Smooth muscle cell (in vitro differentiated cells): ENCODE measurements at regions not wholly inside any gene's neighbourhood (a gene's known extent, or its start where the extent isn't known, plus 50 kb on each side); places are given as distances from the start of the nearest gene placed in this dataset.

ENCODE experiments used
- DNase-seq: peaks from one replicate; lab custom pipeline; 2025; ENCODE audit not compliant: unreplicated experiment; lab: John Stamatoyannopoulos, UW
- H2AFZ ChIP-seq: fragments of 200-600 bp; sonication (generic); 2 replicates; pipeline ENCODE4 v1.6.0; 2016; ENCODE audit warnings: antibody characterized with exemption, low read depth, mild to moderate bottlenecking
- H3F3A ChIP-seq: fragments of 200-600 bp; sonication (generic); 2 replicates; pipeline ENCODE4 v1.6.0; 2017; ENCODE audit warnings: antibody characterized with exemption, low read depth
- H3K27ac ChIP-seq: fragments of 200-600 bp; sonication (generic); 2 replicates; pipeline ENCODE4 v1.5.1; 2016; ENCODE audit warnings: low read depth, mild to moderate bottlenecking
- H3K27me3 ChIP-seq: fragments of 200-600 bp; sonication (generic); 2 replicates; pipeline ENCODE4 v1.6.1; 2016; ENCODE audit warnings: low read depth, mild to moderate bottlenecking
- H3K36me3 ChIP-seq: fragments of 200-600 bp; sonication (generic); 2 replicates; pipeline ENCODE4 v1.5.1; 2016; ENCODE audit warnings: low read depth
- H3K4me1 ChIP-seq: fragments of 200-600 bp; sonication (generic); 2 replicates; pipeline ENCODE4 v1.5.1; 2016; ENCODE audit warnings: low read depth
- H3K4me2 ChIP-seq: fragments of 200-600 bp; sonication (generic); 2 replicates; pipeline ENCODE4 v1.6.0; 2016; ENCODE audit warnings: mild to moderate bottlenecking
- H3K4me3 ChIP-seq: fragments of 200-600 bp; sonication (generic); 2 replicates; pipeline ENCODE4 v1.5.1; 2016; ENCODE audit warnings: mild to moderate bottlenecking
- H3K79me2 ChIP-seq: fragments of 200-600 bp; sonication (generic); 2 replicates; pipeline ENCODE4 v1.6.0; 2016; ENCODE audit warnings: low read depth, mild to moderate bottlenecking
- H3K9ac ChIP-seq: fragments of 200-600 bp; sonication (generic); 2 replicates; pipeline ENCODE4 v1.6.0; 2016; ENCODE audit warnings: low read depth
- H3K9me3 ChIP-seq: fragments of 200-600 bp; sonication (generic); replicated peaks from 2 replicates; pipeline ENCODE4 v1.5.1; 2016; ENCODE audit warnings: low read depth
- H4K20me1 ChIP-seq: fragments of 200-600 bp; sonication (generic); 2 replicates; pipeline ENCODE4 v1.6.0; 2016; ENCODE audit warnings: low read depth
- CTCF ChIP-seq: fragments of 200-600 bp; sonication (generic); IDR thresholded peaks from 2 replicates; pipeline ENCODE4 v1.5.1; 2017; ENCODE audit warnings: borderline replicate concordance, mild to moderate bottlenecking, antibody characterized with exemption; ENCODE audit not compliant: insufficient read depth, poor library complexity, severe bottlenecking
- WGBS: methylation state at CpG from one replicate; pipeline ENCODE4 v1.1.7; 2016; ENCODE audit warnings: low lambda C conversion rate; 5-methylcytosine and 5-hydroxymethylcytosine counted together

DNA sequence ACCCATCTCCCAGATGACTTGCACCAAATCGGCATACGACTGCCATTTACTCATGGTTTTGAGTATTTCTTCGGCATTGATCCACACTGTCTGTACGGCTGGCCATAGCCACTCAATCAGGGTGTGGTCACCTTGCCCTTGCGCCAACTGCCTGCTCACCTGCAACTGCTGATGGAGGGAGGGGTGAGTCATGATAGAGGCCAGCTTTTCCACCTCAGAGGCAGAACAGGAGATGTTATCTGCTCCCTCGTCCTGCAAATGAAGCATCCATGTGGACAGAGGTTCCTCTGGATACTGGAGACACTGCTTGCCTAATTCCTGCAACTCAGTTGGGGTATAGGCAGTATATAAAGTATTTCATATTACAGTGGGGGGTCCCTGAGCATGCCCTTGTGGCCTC, 85.6 kb upstream of the ATP10B start:
- Histone ChIP-seq H3K4me2 (no peak overlapping the region), H3K79me2 (no peaks in the 10 kb centered on the region), H3K27me3 (no peaks in the 10 kb centered on the region), H3K4me1 (no peaks in the 10 kb centered on the region), H3K27ac (no peak overlapping the region), H3K4me3 (no peak overlapping the region), H3K9me3 (no peaks in the 10 kb centered on the region), H4K20me1 (no peaks in the 10 kb centered on the region), H3F3A (no peaks in the 10 kb centered on the region), H3K9ac (no peak overlapping the region), H3K36me3 (no peaks in the 10 kb centered on the region), H2AFZ (no peak overlapping the region)
- no peak for DNase-seq
- no peak for TF ChIP-seq CTCF
- WGBS: 89% methylated on average over 6 of the region's 6 CpGs

GRCh38 chr5:160935776-160936175, 83.8 kb upstream of the ATP10B start:
- Histone ChIP-seq H3K4me1 (no peaks in the 10 kb centered on the region), H2AFZ (no peak overlapping the region), H3K79me2 (no peaks in the 10 kb centered on the region), H3K9ac (no peak overlapping the region), H3K4me2 (no peak overlapping the region), H3K27me3 (no peaks in the 10 kb centered on the region), H3F3A (no peaks in the 10 kb centered on the region), H3K36me3 (no peaks in the 10 kb centered on the region), H4K20me1 (no peaks in the 10 kb centered on the region), H3K9me3 (no peaks in the 10 kb centered on the region), H3K4me3 (no peak overlapping the region), H3K27ac (no peak overlapping the region)
- no peak for DNase-seq
- TF ChIP-seq CTCF: no peak
- 95% methylated on average over 5 of the region's 5 CpGs for WGBS

GRCh38 chr5:160931283-160931682, 79.3 kb upstream of the ATP10B start:
- Histone ChIP-seq H3K27me3 (no peaks in the 10 kb centered on the region), H3K4me3 (no peak overlapping the region), H3K4me1 (peaks cover 3% of the 10 kb centered on the region), H3K9ac (no peak overlapping the region), H3K79me2 (no peaks in the 10 kb centered on the region), H2AFZ (no peak overlapping the region), H3K4me2 (no peak overlapping the region), H3K27ac (no peak overlapping the region), H4K20me1 (no peaks in the 10 kb centered on the region), H3K36me3 (no peaks in the 10 kb centered on the region), H3K9me3 (no peaks in the 10 kb centered on the region), H3F3A (no peaks in the 10 kb centered on the region)
- no peak for TF ChIP-seq CTCF
- 89% methylated on average over 2 of the region's 2 CpGs for WGBS
- DNase-seq: no peak

- H3K4me1 ChIP-seq: peaks cover 3% of the 10 kb centered on the region
- no peak overlapping the region for H3K4me3 ChIP-seq
- no peaks in the 10 kb centered on the region for H3K27me3 ChIP-seq
- no peak overlapping the region for H2AFZ ChIP-seq
- no peak overlapping the region for H3K27ac ChIP-seq
- no peak for DNase-seq
- 0% methylated on average over 1 of the region's 1 CpG for WGBS
- no peaks in the 10 kb centered on the region for H4K20me1 ChIP-seq
- H3K36me3 ChIP-seq: no peaks in the 10 kb centered on the region
- H3K9me3 ChIP-seq: no peaks in the 10 kb centered on the region
- TF ChIP-seq CTCF: no peak
- no peak overlapping the region for H3K9ac ChIP-seq
- H3K4me2 ChIP-seq: no peak overlapping the region
- H3K79me2 ChIP-seq: no peaks in the 10 kb centered on the region
- H3F3A ChIP-seq: no peaks in the 10 kb centered on the region
Measured at GRCh38 chr5:160930406-160930805, 78.4 kb upstream of the ATP10B start.
